ENCODE measurements at regions not wholly inside any gene's neighbourhood (a gene's known extent, or its start where the extent isn't known, plus 50 kb on each side); places are given as distances from the start of the nearest gene placed in this dataset.

- TF ChIP-seq POLR2A (IDR thresholded peaks at IDR 0.05), result no peak
- TF ChIP-seq CTCF (IDR thresholded peaks at IDR 0.05), result no peak
Observed at GRCh38 chr18:38792731-38793130, 1227.1 kb upstream of the CELF4 start.
